Peyer's patch (tissue), 4 donors: ENCODE measurements at regions not wholly inside any gene's neighbourhood (a gene's known extent, or its start where the extent isn't known, plus 50 kb on each side); places are given as distances from the start of the nearest gene placed in this dataset.

Experiments
- CTCF ChIP-seq, 6 experiments: fragments of 450-650 bp in 4 of 6; fragments of 200-600 bp in 2 of 6; sonication (generic) in 1 of 6; IDR thresholded peaks; one replicate each; pipeline ENCODE4 v1.5.1; 2017 to 2019; ENCODE audit warnings: antibody characterized with exemption in 6 of 6, mild to moderate bottlenecking in 3 of 6, moderate library complexity in 1 of 6
- POLR2A ChIP-seq, 2 donors: fragments of 450-650 bp; IDR thresholded peaks; one replicate each; pipeline ENCODE4 v1.5.1; 2017; ENCODE audit warnings: antibody characterized with exemption in 2 of 2, mild to moderate bottlenecking in 2 of 2, moderate library complexity in 2 of 2

GRCh38 chr7:142351145-142351544 lies 93.3 kb upstream of the PRSS58 start:
- no peak for TF ChIP-seq CTCF (IDR thresholded peaks at IDR 0.05)
- no peak for TF ChIP-seq POLR2A (IDR thresholded peaks at IDR 0.05)
